GM21515 (cell line): ENCODE measurements at regions not wholly inside any gene's neighbourhood (a gene's known extent, or its start where the extent isn't known, plus 50 kb on each side); places are given as distances from the start of the nearest gene placed in this dataset.
"Not testable (repeated sequence)": the region's sequence is repeated elsewhere in the genome, so short reads cannot be mapped to it uniquely, and the experiment has no call there.

Source experiments
- ATAC-seq: cut with Tn5 transposase; IDR thresholded peaks from one replicate; pipeline ENCODE4 v1.9.1; 2021; ENCODE audit not compliant: unreplicated experiment

DNA sequence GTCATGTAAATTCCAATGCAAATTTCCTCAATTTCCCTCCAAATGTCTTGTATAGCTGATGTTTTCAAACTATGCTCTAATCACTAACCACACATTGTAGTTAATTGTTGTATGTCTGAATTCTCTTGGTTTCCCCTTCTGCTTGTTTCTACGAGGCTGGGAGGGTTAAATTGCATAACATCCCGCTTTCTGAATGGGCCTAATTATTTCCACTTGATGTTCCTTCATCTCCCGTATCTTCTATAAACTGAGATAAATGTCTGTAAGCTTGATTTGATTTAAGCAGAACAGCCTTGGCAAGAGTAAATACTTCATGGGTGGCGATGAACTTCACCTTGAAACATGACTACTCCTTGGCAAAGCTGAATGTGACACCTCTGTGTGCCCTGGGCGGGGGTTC lies 72.2 kb downstream of the SERINC2 start:
- ATAC-seq = no peak

DNA sequence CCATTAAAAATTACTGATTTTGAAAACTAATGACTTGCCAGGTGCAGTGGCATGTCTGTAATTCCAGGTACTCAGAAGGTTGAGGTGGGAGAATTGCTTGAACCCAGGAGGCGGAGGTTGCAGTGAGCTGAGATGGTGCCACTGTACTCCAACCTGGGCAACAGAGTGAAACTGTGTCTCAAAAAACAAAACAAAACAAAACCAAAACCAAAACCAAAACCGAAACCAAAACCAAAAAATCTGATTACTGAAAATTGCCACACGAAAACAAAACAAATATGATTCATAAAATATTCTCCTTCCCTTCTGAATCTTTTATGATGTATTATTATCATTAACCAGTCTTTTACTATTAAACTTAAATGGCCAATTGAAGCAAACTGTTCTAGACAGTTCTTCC lies 74.1 kb downstream of the SERINC2 start:
- ATAC-seq = no peak

DNA sequence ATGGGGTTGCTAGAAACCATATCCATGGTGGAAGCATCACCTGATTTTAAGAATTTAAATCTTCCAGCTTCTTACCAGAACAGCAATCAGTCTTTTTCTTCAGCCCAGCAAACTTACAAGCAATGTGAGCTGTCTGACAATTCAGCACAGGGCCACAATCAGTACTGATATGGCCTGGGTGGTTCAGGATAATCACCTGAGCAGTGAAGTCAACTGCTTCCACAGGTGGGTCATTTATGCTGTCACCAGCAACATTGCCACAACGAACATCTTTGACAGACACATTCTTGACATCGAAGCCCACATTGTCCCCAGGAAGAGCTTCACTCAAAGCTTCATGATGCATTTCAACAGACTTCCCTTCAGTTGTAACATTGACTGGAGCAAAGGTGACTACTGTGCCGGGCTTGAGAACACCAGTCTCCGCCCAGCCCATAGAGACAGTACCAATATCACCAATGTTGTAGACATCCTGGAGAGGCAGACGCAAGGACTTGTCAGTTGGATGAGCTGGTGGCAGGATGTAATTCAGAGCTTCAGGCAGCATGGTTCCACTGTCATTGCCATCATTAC lies 74.8 kb downstream of the SERINC2 start:
- ATAC-seq = no peak

DNA sequence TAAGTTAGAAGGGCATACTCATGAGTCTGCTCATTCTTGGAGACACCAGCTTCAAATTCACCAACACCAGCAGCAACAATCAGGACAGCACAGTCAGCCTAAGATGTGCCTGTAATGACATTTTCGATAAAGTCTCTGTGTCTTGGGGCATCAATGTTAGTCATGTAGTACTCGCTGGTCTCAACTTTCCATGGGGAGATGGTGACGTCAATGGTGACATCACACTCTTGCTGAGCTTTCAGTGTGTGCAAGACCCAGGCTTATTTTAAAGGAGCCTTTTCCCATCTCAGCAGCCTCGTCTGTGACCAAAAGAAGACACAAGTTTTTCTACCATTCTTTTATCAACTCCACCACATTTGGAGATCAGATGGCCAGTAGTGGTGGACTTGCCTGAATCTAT lies 75.5 kb downstream of the SERINC2 start:
- no peak for ATAC-seq

DNA sequence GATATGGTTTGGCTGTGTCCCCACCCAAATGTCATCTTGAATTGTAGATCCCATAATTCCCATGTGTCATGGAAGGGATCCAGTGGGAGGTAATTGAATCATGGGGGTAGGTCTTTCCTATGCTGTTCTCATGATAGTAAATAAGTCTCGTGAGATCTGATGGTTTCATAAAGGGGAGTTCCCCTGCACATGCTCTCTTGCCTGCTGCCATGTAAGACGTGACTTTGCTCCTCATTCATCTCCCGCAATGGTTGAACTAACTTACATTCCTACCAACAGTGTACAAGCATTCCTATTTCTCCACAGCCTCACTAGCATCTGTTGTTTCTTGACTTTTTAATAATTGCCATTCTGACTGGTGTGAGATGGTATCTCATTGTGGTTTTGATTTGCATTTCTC lies 76.6 kb downstream of the SERINC2 start:
- ATAC-seq = not testable (repeated sequence)

DNA sequence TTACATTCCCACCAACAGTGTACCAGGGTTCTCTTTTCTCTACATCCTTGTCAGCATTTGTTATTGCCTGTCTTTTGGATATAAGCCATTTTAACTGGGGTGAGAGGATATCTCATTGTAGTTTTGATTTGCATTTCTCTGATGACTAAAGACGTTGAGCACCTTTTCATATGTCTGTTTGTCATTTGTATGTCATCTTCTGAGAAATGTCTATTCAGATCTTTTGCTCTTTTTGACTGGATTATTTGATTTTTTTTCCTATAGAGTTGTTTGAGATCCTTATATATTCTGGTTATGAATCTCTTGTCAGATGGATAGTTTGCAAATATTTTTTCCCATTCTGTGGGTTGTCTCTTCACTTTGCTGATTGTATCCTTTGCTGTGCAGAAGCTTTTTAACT lies 77.6 kb downstream of the SERINC2 start:
- not testable (repeated sequence) for ATAC-seq

DNA sequence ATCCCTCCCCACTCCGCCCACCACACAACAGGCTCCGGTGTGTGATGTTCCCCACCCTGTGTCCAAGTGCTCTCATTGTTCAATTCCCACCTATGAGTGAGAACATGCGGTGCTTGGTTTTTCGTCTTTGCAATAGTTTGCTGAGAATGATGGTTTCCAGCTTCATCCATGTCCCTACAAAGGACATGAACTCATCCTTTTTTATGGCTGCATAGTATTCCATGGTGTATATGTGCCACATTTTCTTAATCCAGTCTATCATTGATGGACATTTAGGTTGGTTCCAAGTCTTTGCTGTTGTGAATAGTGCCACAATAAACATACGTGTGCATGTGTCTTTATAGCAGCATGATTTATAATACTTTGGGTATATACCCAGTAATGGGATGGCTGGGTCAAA lies 81.0 kb upstream of the TINAGL1 start:
- ATAC-seq = not testable (repeated sequence)

DNA sequence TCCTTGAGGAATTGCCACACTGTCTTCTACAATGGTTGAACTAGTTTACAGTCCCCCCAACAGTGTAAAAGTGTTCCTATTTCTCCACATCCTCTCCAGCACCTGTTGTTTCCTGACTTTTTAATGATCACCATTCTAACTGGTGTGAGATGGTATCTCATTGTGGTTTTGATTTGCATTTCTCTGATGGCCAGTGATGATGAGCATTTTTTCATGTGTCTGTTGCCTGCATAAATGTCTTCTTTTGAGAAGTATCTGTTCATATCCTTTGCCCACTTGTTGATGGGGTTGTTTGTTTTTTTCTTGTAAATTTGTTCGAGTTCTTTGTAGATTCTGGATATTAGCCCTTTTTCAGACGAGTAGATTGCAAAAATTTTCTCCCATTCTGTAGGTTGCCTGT lies 80.5 kb upstream of the TINAGL1 start:
- not testable (repeated sequence) for ATAC-seq

DNA sequence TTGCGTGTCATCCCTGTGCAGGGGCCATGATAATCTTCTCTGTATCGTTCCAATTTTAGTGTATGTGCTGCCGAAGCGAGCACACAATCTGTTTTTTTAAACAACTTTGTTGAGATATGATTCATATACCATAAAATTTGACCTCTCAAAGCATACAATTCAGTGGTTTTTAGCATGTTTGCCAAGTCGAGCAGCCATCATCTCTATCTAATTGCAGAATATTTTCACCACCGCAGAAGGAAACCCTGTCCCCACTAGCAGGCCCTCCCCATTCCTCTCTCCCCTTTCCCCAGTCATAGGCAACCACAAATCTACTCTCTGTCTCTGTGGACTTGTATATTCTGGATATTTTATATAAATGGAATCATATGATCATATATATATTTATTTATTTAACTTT lies 78.7 kb upstream of the TINAGL1 start:
- ATAC-seq = no peak

DNA sequence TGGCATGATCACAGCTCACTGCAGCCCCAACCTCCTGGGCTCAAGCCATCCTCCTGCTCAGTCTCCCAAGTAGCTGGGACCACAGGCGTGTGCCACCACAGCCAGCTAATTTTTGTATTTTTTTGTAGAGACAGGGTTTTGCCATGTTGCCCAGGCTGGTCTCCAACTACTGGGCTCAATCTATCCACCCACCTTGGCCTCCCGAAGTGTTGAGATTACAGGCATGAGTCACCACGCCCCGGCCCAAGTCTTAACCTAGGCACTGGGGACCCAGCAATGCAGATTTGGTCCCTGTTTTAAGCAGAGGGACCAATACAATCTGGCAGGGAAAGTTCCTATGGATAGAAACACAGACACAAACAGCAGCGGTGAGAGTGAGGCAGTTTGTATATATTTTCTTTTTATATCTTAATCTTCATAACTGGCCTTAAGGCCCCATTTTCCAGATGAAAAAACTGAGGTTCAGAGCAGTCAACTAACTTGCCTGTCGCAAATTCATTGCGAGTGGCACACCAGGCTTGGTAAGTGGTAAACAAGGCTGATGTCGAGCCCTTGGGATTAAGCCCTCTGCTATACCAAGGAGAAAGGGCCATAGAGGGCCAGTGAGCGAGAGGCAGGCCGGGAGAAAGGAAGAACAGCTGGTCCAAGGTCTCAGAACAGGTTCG lies 77.8 kb upstream of the TINAGL1 start:
- no peak for ATAC-seq

DNA sequence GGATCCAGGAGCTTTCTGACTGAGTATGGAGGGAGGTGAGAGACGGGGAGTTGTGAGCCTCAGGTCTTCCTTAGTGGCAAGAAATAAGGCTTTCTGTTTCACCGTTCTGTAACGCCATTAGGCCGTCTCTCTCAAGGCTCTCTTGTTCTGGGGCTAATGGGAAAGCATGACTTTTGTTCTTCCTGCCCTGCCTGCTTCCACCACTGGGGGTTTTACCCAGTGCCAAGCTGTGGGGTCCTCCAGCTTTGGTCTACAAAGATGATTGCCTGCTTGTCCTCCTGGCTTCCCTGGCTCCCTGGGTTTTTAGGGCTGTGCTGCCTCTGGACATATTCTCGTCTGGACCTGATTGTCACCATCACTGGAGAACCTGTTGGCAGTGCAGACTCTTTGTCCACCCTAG lies 74.8 kb upstream of the TINAGL1 start:
- ATAC-seq = no peak

DNA sequence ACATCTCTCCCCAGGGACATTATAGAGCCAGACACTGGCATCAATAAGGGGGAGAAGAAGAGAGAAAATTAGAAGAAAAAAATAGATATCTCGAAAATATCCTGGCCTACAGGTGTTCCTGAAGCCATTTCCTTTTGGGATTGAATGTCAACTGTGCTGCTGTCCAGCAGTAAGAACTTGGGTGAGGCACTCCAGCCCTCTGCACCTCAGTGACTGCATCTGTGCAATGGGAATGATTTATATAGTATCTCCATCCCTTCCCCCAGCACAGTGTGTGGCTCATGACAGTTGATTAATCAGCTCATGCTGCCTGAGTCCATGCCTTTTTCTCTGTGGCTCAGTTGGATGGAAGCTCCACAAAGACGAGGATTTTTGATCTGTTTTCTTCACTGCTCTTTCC lies 74.1 kb upstream of the TINAGL1 start:
- no peak for ATAC-seq

DNA sequence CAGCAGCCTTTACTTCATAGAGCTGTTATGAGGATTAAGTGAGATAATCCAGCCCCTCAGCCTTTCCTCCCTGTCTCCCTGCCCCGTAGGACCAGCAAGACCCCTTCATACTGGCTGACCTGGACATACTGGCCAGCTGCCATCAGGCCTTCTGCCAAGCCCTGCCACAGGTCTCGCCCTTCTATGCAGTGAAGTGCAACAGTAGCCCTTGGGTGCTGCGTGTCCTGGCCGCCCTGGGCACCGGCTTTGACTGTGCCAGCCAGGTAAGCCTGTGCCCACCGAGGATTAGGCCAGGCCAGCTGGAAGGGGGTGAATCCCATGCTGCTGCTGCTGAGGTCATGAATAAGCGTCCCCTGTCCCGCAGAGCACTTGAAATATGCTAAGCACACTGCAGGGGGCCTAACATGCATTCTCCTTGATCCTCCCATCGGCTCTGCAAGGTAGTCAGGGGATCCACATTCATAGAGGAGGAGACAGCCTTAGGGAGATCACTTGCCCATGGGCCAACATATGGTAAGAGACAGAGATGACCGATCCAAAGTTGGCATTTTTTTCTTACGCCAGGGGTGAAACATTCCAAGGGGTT lies 73.3 kb upstream of the TINAGL1 start:
- ATAC-seq = no peak

DNA sequence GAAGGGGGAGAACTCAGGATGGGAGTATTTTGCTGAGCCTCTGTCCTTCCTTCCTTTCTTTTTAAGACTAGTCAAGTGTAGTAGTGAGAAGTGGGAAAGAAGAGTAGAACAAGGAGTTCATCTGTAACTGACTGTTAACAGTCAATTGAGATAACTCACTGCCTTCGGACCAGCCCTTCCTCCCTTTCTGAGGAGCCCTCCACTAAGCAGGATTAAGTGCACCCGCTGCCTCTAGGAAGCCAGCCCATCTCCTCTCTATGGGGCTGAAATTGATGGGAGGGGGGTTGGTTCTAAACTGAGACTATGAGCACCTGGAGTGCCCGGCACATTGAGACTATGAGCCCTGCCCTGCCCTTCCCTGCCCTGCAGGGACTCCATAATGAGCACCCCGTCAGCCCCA lies 72.7 kb upstream of the TINAGL1 start:
- ATAC-seq = no peak

DNA sequence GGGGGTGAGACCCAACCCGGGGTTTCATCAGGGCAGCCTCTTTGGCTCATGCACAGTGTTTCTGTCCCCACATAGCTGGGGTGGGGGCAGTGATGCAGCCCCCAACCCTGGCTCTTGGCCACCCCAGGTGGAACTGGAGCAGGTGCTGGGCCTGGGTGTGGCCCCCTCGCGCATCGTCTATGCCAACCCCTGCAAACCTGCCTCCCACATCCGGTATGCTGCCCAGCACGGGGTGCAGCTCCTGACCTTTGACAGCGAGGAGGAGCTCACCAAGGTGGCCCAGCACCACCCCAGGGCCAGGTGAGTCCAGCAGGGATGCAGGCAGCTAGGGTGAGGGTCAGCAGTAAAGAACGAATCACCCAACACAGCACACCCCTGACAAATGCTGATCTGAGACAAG lies 72.3 kb upstream of the TINAGL1 start:
- ATAC-seq = no peak

DNA sequence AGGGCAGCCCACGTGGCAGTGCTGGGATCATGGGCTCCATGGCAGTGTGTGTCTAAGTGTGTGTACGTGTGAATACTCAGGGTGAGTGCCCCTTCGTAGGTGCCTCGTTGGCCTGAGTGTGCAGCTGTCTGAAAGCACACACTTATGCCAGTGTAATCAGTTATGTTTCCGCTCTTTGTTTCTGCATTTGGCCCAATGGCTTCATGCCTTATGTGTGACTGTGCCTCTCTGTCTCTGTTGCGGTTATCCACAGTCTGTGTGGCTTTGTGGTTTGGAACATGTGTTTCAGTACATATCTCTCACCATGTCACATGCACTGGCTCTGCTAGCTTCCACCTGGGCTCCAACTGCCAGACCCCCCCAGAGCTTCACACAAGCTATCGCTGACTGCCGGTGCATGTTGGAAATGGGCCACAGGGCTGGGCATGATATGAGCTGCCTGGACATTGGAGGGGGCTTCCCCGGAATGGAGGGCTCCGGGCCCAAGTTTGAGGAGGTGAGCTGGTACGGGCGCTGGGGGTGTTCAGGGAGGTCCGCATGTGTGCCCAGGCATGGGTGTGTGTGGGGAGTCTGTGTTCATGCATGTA lies 70.3 kb upstream of the TINAGL1 start:
- peak; percentile 44 for ATAC-seq

DNA sequence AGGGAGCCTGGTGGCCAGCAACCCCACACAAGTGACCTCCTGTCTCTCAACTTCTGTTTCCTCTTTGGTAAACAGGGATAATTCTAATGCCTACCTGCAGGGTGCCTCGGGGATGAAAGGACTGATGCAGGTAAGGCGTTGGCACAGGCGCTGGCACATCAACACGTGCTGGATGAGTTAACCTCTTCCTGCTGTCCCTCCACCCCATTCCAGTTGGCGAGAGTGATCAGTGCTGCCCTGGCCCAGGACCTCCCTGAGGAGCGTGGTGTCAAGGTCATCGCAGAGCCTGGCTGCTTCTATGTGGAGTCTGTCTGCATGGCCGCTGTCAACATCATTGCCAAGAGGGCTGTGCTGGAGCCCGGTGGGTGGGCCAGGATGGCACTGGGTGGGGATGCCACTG lies 69.1 kb upstream of the TINAGL1 start:
- no peak for ATAC-seq

DNA sequence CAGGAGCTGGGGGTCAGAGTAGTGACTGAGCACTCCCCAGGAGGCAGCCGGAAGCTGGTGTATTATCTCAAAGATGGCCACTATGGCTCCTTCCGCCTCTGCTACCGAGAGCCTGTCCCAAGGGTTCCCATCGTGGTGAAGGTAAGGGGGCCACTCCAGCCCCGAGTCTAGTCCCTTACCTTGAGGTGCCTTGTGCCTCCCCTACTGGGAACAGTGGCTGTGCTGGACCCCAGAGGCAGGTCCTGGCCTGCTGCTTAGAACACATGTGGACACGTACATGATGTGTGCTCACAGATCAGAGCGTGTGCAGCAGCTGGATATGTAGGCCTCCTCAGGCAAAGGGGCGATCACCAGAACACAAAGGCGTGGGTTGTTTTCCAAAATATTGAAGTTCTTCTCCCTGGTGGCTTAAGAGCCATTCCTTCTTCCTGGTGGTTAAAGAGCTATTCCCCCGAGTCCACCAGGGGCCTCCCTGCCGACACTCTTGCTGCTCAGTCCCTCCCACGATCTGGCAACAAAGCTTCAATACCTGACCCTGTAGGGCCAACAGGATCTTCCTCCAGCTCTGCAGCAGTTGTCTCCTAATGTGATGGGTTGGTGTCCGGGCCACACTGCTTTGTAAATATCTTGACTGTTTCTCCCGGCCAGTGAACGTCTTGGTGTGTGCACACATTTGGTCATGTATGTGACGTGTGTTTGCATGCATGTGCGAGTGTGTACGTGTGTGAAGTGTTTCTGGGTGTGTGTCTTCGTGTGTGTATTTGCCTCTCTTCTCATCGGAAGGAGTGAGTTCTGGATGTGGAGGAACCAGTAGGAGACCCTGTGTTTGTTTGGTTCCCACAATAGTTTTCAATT lies 68.4 kb upstream of the TINAGL1 start:
- ATAC-seq = no peak

DNA sequence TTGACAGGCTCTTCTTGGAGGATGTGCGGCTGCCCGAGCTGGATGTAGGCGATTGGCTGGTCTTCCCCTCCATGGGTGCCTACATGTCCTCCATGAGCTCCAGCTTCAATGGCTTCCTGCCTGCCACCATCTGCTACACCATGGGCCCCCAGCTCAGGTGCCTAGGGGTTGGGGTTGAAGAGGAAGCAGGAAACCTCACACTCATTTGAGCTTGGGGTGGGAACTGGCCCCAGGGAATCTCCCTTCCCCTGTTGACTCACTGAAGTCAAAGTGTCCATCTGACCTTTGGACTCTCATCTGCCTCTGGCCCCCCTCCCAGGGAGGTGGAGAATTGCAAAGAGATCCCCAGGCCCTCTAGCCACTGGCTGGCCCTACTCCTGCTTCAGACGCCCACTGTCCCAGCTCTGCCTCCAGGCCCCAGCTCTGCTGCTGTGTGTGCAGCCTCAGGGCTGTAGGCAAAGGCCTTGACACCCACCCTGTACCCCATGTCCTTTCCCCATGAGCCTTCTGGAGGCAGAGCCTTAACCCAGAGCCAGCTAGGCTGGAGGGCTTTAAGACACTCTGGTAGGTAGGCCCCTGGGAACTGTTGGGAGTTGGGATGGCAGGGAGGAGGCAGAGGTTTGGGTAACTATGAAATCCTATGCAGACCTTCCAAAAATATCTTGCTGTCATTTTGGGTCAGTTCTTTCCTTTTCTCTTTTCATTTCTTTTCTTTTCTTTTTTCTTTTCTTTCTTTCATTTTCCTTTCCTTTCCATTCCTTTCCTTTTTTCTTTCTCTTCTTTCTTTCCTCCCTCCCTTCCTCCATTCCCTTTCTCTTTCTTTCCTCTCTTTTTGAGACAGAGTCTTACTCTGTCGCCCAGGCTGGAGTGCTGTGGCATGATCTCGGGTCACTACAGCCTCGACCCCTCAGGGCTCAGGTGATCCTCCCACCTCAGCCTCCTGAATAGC lies 66.9 kb upstream of the TINAGL1 start:
- ATAC-seq = peak; percentile 48

DNA sequence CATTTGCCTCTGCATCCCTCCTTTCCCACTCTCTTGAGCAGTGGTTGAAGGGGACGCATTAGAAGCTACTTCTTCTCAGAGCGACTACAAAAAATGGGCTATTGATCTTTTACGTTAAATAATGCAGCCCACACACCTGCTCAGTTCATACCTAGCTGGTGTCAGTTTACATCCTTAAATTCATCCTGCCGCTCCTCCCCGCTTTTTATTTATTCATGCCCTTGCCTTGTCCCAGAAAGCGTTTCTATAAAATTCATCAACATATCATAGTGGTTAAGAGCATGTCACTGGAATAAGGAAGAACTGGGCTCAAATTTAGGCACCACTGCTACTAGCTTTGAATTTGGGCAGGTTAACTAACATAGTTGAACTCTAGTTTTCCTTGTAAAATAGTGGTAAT lies 66.0 kb upstream of the TINAGL1 start:
- no peak for ATAC-seq
